Spleen (tissue), 7 donors: ENCODE measurements at regions not wholly inside any gene's neighbourhood (a gene's known extent, or its start where the extent isn't known, plus 50 kb on each side); places are given as distances from the start of the nearest gene placed in this dataset.

Experiments
- CTCF ChIP-seq, 11 experiments: fragments of 200-600 bp in 7 of 11; fragments of 450-650 bp in 4 of 11; sonication (generic) in 4 of 11; IDR thresholded peaks in 8 of 11; conservative IDR thresholded peaks in 3 of 11; 1 replicate in 7 of 11; 2 replicates in 4 of 11; pipeline versions ENCODE4 v1.4.0 to v1.8.0; 2016 to 2021; ENCODE audit warnings: antibody characterized with exemption in 11 of 11, inconsistent platforms in 4 of 11, mild to moderate bottlenecking in 1 of 11
- POLR2A ChIP-seq, 3 donors: fragments of 450-650 bp; IDR thresholded peaks; one replicate each; pipeline ENCODE4 v1.5.1; 2017; ENCODE audit warnings: antibody characterized with exemption in 3 of 3, mild to moderate bottlenecking in 1 of 3
- POLR2AphosphoS5 ChIP-seq, 3 donors: sonication (generic); formaldehyde crosslinking; IDR thresholded peaks; one replicate each; pipeline ENCODE4 v1.5.1; 2017; ENCODE audit warnings: antibody characterized with exemption in 3 of 3
- donor health status: DM: no; HTN: no; CAD: no; lungs with moderate emphysema.
- donor health status: DM: no; HTN: no; CAD: no.
- donor health status: DM: no; HTN: no; CAD: no.

- TF ChIP-seq CTCF (IDR thresholded peaks at IDR 0.05 in 8 of 11, conservative IDR thresholded peaks at IDR 0.05 in 3 of 11) (no peak), POLR2AphosphoS5 (IDR thresholded peaks at IDR 0.05) (no peak), POLR2A (IDR thresholded peaks at IDR 0.05) (no peak)
Measured at GRCh38 chr5:98638111-98638510, 135.4 kb upstream of the RGMB start.
